ENCODE measurements at regions not wholly inside any gene's neighbourhood (a gene's known extent, or its start where the extent isn't known, plus 50 kb on each side); places are given as distances from the start of the nearest gene placed in this dataset.
"Not testable (repeated sequence)": the region's sequence is repeated elsewhere in the genome, so short reads cannot be mapped to it uniquely, and the experiment has no call there.

DNA sequence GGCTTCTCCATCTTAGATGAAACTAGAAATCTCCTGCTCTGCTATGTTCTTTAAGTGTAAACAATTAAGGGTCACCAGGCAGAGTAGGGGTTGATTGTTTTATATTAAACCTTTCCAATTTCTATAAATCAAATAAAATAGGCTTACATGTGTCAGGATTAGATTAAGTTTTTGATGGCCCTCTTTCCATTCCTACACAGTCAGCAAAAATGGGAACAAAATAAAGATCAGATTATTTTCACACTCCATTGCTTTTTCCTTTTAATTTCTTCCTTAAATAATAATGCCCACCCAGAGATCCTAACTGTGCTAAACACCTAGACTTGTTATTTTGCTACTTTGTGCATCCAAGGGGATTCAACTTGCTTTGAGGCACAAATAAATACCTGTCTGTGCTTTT lies 381.4 kb upstream of the MAGEB16 start:
- DNase-seq = no peak

DNA sequence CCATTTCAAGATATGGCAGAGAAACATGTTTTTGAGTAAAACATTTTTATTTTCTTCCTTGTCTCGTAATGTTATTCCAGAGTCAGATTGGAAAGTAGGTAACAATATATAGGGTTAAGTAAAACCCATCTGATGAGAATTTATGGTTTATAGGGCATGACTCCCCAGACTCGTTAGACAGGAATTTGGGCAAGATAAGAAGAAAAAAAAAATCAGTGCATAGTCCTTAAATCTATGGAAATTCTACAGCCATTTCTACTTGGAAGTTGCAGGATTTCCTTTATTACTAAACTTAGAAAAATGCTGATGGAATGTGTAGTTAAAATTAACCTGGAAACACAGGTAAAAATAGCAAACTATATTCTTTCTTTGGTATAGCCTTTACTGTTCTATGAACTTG lies 366.1 kb upstream of the MAGEB16 start:
- DNase-seq = no peak

DNA sequence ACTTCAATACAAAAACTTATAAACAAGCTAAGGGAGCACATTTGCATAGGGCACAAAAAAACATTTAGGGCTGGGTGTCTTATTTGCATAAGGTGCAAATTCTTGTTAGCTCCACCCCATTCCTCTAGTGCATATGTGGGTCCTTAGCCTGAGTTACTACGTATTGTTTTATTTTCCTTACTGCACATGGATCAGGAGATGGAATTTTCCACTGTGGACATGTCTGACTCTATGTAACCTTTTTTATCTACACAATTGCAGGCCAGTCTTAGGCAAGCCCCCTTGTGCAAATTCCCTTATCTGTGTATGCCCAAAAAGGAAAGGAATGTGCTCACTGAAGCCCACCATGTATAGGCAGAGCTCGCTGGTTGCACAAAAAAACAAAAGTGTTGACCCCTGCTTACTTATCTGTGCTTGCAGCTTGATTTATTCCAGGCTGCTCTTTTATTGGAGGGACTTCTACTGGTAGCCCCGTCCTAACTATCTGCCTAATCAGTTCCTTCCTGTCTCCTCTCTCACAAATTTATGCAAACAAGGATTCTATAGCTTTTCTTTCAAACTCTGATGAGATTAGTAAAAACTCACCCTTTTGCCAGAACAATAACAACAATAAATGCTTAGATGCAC lies 359.0 kb upstream of the MAGEB16 start:
- DNase-seq = no peak

DNA sequence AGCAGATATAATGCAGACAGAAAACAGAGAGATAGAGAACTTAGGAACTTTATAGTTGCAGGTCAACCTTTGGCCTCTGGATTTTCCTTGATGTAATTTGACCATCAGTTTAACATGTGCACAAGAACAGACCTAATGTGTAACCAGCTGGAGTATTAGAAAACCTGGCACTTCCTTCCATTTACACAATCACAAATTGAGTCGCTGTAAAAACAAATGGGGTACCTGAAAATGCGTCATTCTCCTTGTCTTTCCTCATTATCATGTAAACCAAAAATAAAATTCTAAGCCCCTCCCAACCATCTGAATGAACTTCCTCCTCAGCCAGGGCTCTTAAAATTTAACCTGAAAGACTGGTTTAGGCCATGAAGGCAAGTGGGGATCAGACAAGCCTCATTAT lies 358.4 kb upstream of the MAGEB16 start:
- no peak for DNase-seq

DNA sequence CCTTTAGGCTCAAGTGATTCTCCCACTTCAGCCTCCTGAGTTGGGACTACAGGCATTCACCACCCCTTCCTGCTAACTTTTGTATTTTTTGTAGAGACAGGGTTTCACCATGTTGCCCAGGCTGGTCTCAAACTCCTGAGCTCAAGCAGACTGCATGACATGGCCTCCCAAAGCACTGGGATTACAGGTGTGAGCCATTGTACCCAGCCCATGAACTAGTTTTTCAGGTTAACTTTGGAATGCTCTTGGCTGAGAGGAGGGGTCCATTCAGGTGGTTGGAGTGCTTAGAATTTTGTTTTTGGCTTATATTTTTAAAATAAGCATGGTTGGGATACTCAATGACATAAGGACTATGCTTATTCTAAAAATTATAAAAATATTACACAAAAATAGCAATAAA lies 355.7 kb upstream of the MAGEB16 start:
- no peak for DNase-seq

DNA sequence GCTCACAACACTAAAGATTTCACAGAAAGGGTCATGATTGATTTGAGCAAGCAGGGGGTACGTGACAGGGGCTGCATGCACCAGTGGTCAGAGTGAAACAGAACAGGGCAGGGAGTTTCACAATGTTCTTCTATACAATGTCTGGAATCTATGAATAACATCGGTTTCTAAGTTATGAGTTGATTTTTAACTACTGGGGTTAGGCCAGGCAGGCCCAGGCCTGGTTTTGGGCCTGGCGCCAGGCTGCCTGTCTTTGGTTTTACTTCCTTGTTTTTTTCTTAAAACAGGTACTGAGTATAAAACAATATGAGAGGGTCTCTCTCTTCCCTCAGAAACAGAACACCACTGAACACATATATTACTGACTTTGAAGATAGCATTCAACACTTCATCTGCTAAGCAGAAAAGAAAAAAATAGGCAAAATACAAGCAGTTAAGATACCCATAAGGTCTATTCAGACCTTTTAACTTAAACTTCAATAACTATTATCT lies 355.0 kb upstream of the MAGEB16 start:
- not testable (repeated sequence) for DNase-seq

DNA sequence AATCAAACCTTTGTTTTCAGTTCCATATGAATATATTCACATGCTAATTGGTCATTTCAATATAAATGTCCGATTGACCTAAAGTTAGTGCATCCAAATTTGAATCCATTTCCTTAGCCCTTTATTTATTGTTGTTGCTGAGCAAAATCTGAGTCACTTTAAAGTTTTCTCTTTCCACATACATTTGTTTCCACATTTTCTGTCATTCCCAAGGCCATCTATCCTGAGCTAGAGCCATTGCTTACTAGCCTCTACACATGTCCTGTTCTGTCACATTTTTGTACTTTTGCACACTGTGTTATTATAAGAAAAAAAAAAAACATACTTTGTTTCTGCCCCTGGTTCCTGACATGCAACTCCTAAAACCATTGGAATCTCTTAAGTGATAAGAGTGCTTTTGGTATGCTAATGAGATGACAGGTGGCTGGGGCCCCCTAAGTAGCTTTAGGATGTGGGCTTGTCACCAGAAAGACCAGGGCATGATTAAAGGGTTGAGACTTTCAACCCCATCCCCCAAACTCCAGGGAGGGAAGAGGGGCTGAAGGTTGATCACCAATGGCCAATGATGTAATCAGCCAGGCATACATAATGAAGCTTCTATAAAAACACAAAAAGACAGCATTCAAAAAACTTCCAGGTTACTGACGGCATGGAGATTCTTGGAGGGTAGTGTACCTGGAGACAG lies 353.3 kb upstream of the MAGEB16 start:
- no peak for DNase-seq

- DNase-seq = no peak
These were observed 352.2 kb upstream of the MAGEB16 start for GRCh38 chrX:35445912-35446311.

DNA sequence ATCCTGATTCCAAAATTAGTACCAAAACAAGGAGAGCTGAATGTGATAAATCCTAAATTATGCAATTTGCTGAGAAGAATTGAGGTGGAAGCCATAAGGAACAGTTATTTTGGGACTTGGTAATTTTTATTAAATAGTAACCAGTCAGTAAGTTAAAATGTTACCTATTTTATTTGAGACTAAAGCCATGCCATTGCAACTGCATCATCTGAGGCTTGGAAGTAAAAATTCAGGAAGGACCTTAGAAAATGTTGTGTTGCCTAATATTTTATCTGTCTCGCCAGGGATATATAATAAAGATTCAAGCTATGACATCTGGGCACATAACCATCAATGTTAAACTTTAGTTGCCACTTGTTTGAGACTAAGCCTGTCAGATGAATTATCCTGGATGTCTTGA lies 341.3 kb upstream of the MAGEB16 start:
- no peak for DNase-seq

GRCh38 chrX:35458142-35458541 lies 340.0 kb upstream of the MAGEB16 start:
- DNase-seq = no peak

- no peak for DNase-seq
These were observed 337.0 kb upstream of the MAGEB16 start for GRCh38 chrX:35461164-35461563.

- DNase-seq = not testable (repeated sequence)
These were observed 301.5 kb upstream of the MAGEB16 start for GRCh38 chrX:35496671-35497070.

- DNase-seq = not testable (repeated sequence)
These were observed 300.7 kb upstream of the MAGEB16 start for GRCh38 chrX:35497453-35497852.

- no peak for DNase-seq
These were observed 298.9 kb upstream of the MAGEB16 start for GRCh38 chrX:35499071-35499862.

DNA sequence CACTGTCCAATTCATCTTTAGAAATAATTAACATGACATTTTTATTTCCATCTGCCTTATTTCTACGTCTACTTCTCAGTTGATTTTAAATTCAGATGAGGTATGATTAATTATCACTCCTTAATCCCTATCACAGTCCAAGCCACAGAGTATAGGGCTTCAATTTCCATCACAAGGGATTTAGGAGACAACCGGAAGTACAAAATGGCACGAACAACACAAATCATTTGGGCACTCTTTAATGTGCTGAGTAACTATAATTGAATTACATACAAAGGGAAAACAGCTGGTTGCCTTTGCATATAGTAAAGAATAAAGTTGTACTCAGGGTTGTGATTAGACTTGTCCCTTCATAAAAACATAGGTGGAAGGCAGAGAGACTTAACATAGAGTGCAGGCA lies 290.4 kb upstream of the MAGEB16 start:
- DNase-seq = no peak

GRCh38 chrX:35548003-35548402 lies 250.1 kb upstream of the MAGEB16 start:
- not testable (repeated sequence) for DNase-seq

GRCh38 chrX:35557916-35558315 lies 240.2 kb upstream of the MAGEB16 start:
- no peak for DNase-seq

DNA sequence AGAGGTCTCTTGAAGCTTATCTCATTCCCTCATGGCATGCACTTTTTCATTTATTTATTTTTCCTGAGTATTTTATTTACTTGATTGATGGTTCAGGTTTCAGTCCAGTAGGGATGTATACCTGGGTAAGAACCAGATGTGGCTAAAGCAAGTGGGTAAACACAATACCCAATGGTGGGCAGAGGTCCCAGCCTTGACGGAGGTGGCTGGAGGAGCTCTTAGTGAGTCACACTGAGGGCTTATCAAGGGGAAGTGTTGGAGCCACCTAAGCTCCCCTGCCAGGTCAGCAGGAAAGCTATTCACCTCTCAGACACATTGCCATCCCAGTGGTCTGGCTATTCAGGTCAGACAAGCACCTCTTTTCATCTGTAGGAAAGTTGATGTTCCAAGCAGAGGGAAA lies 236.2 kb upstream of the MAGEB16 start:
- no peak for DNase-seq

DNA sequence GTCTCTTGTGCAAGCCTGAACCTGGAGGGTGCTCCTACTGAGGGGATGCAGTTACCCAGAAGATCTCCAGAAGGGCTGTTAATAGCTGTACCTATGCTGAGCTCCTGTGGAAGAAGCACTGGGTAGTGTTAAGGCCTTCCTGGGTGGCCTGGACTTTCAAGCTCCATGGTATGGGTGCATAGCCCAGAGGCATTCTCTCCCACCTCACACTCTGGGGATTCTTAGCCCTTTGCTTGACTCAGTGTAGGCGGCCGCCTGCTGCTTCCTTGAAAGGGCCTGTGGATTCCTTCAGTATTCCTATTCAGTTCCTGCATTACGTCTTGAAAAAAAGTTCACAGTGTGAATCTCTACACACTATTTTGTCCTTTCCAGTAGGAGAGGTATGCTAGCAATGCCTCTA lies 235.7 kb upstream of the MAGEB16 start:
- no peak for DNase-seq

DNA sequence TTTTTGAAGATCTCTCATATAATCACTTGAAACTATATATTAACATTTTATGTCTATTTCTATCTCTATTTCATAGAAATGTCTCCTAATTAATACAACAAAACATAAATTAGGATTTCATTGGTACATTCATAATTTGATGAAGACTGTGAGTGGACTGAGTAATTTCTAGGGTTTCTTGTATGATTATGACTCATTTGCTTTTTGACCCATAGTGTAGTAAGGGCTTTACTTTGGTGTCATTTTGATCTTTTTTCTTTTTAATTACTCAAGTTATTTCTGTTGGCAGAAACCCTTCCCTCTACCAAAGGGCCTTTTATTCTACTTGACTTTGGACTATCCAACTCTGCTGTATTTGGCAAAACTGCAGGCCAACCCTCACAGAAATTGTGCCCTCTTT lies 207.9 kb upstream of the MAGEB16 start:
- DNase-seq = no peak

DNA sequence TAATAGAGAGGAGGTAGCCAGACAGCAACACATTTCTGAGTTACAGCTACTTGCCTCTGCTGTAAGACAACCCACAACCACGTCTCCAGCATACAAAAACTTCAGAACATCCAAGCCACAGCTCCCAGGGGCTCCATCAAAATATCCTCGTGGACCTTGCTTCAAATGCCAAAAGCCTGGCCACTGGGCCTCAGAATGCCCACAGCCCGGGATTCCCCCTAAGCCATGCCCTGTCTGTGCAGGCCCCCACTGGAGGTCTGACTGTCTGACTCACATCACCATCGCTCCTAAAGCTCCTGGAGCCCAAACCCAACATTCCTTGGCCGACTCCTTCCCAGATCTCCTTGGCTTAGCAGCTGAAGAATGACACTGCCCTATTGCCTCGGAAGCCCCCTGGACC lies 186.6 kb upstream of the MAGEB16 start:
- not testable (repeated sequence) for DNase-seq

DNA sequence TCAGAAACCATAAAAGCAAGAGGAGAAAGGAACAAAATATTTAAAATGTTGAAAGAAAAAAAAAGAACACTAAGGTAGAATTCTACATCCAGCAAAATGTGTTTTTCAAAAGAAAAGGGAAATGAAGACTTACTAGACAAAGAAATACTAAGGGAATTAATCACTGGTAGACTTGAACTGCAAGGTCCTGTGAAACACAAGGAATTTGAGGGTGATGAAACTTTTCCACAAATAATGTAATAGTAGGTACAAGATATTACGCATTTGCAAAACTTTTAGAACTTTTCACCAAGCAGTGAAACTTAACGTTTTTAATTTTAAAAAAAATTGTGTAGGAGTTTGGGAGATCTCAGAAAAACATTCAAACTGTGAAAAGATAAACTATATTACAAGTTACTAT lies 180.3 kb upstream of the MAGEB16 start:
- no peak for DNase-seq

- no peak for DNase-seq
These were observed 176.1 kb upstream of the MAGEB16 start for GRCh38 chrX:35622040-35622439.

DNA sequence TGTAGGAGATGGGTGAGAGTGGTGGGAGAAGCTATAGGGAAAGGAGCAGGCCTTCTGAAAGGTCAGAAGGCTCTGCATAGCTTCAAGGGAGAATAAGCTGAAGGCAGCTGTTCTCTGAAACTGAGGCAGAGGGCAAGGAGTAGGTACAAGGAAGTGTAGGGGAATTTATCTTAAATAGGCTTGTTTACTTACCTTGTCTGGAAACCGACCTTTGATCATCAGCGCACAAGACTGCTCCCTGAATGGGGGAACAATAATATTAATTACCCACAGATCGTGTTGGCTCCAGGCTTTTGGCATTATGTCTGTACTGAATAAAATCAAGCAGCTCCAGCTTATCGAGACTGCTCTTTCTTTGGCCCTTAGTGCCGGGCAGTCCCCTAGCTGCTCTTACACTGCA lies 175.5 kb upstream of the MAGEB16 start:
- DNase-seq = no peak
